Type B pancreatic cell (in vitro differentiated cells): ENCODE measurements at regions not wholly inside any gene's neighbourhood (a gene's known extent, or its start where the extent isn't known, plus 50 kb on each side); places are given as distances from the start of the nearest gene placed in this dataset.

Experiments
- DNase-seq: peaks from one replicate; pipeline ENCODE4 v3.0.0; 2021; ENCODE audit warnings: mixed read lengths; ENCODE audit not compliant: unreplicated experiment; ENCODE audit errors: extremely low spot score
- H3K27ac Mint-ChIP-seq: 2 replicates; pipeline ENCODE4 v1.8.0; 2021; ENCODE audit warnings: mild to moderate bottlenecking, mixed read lengths
- H3K27me3 Mint-ChIP-seq: 2 replicates; pipeline ENCODE4 v1.8.0; 2021; ENCODE audit warnings: mixed read lengths
- H3K36me3 Mint-ChIP-seq: 2 replicates; pipeline ENCODE4 v1.8.0; 2021; ENCODE audit warnings: mixed read lengths
- H3K4me1 Mint-ChIP-seq: one replicate; pipeline ENCODE4 v1.8.0; 2021; ENCODE audit warnings: mixed read lengths; ENCODE audit not compliant: unreplicated experiment
- H3K4me3 Mint-ChIP-seq: 2 replicates; pipeline ENCODE4 v1.8.0; 2021; ENCODE audit warnings: mild to moderate bottlenecking, mixed read lengths
- H3K9me3 Mint-ChIP-seq: 2 replicates; pipeline ENCODE4 v1.8.0; 2021; ENCODE audit warnings: mixed read lengths
- TF ChIP-seq, protein P1 (sequence below): fragments of 200-600 bp; sonication (generic); conservative IDR thresholded peaks from 2 replicates; pipeline ENCODE4 v1.5.0; 2021; ENCODE audit warnings: antibody characterized with exemption, mild to moderate bottlenecking

- H3K4me3 Mint-ChIP-seq = no peak overlapping the region
- no peak overlapping the region for H3K27ac Mint-ChIP-seq
- DNase-seq = no peak
- TF ChIP-seq, protein P1, sequence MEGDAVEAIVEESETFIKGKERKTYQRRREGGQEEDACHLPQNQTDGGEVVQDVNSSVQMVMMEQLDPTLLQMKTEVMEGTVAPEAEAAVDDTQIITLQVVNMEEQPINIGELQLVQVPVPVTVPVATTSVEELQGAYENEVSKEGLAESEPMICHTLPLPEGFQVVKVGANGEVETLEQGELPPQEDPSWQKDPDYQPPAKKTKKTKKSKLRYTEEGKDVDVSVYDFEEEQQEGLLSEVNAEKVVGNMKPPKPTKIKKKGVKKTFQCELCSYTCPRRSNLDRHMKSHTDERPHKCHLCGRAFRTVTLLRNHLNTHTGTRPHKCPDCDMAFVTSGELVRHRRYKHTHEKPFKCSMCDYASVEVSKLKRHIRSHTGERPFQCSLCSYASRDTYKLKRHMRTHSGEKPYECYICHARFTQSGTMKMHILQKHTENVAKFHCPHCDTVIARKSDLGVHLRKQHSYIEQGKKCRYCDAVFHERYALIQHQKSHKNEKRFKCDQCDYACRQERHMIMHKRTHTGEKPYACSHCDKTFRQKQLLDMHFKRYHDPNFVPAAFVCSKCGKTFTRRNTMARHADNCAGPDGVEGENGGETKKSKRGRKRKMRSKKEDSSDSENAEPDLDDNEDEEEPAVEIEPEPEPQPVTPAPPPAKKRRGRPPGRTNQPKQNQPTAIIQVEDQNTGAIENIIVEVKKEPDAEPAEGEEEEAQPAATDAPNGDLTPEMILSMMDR = no peak
- no peaks in the 10 kb centered on the region for H3K36me3 Mint-ChIP-seq
- no peaks in the 10 kb centered on the region for H3K4me1 Mint-ChIP-seq
- no peaks in the 10 kb centered on the region for H3K9me3 Mint-ChIP-seq
- no peaks in the 10 kb centered on the region for H3K27me3 Mint-ChIP-seq
These were observed 741.1 kb downstream of the CDH11 start for GRCh38 chr16:64380751-64381150.

- H3K4me1 Mint-ChIP-seq = peaks cover 5% of the 10 kb centered on the region
- H3K27ac Mint-ChIP-seq = no peak overlapping the region
- DNase-seq = no peak
- H3K27me3 Mint-ChIP-seq = no peaks in the 10 kb centered on the region
- TF ChIP-seq, protein P1 = no peak
- H3K9me3 Mint-ChIP-seq = no peaks in the 10 kb centered on the region
- no peak overlapping the region for H3K4me3 Mint-ChIP-seq
- no peaks in the 10 kb centered on the region for H3K36me3 Mint-ChIP-seq
These were observed 746.4 kb downstream of the CDH11 start for GRCh38 chr16:64375391-64375980.

DNA sequence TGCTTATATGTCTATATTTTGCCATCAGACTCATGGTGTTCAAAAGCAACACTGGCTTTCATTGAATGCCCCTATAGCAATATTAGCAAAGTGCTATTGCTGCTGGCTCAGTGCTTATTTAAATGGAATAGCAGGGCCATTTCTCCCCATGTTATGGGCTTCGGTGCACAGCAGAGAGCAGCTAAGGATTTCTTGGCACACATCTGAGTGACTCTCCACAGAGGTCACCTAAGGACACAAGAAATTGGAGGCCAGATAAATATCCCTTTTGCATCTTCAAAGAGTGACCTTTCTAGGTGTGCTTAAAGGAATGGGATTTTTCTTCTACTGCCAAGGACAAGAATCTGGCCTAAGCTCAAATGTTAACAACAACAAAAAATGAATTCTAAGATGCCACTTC, 751.8 kb downstream of the CDH11 start:
- Mint-ChIP-seq H3K27me3 (no peaks in the 10 kb centered on the region), H3K27ac (no peak overlapping the region), H3K4me1 (peaks cover 9% of the 10 kb centered on the region), H3K9me3 (no peaks in the 10 kb centered on the region), H3K36me3 (no peaks in the 10 kb centered on the region), H3K4me3 (no peak overlapping the region)
- DNase-seq = no peak
- TF ChIP-seq, protein P1 = no peak

DNA sequence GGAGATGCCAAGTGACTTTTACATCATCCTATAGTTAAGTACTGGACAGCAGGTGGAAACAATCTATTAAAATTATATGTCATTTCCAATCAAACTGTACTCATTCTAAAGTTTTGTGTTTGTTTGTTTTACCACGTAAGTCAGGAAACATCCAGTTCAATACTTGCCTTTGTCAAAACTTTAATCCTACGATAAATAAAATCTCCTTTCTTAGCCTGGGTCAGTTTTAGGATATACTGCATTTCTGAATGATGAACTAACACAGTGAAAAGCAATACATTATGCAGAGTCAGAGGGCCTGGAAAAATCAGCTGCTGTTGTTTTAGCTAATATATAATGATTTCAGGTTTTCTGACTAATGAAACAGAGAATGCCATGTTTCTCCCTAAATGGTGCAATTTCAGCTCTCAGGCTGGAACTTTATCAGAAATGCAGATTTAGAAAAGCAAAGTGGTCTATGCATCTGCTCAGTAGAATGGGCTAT, 756.4 kb downstream of the CDH11 start:
- Mint-ChIP-seq H3K4me3 (no peak overlapping the region), H3K4me1 (peaks cover 22% of the 10 kb centered on the region), H3K27ac (no peak overlapping the region), H3K36me3 (no peaks in the 10 kb centered on the region), H3K9me3 (no peaks in the 10 kb centered on the region), H3K27me3 (no peaks in the 10 kb centered on the region)
- TF ChIP-seq, protein P1 = no peak
- DNase-seq = no peak

DNA sequence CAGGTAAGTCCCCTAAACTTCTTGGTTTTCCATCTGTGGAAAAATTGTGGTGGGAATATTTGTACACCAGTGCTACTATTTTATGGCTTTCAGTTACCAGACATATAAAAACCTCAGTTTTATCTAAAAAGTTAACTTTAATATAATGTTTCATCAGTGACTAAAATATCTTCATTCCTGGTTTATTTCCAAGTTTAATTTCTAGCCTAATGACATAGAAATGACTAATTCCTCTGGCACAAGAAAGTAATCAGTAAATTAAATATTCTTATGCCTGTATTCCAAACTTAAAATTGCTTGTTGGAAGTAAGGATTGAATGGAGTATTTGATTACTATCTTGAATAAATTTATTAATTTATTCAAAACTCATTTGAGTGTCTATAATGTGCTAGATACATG, 757.0 kb downstream of the CDH11 start:
- no peak for DNase-seq
- Mint-ChIP-seq H3K36me3 (no peaks in the 10 kb centered on the region), H3K27ac (no peak overlapping the region), H3K9me3 (no peaks in the 10 kb centered on the region), H3K4me3 (no peak overlapping the region), H3K4me1 (peaks cover 17% of the 10 kb centered on the region), H3K27me3 (no peaks in the 10 kb centered on the region)
- TF ChIP-seq, protein P1 = no peak

- Mint-ChIP-seq H3K27me3 (no peaks in the 10 kb centered on the region), H3K4me1 (peaks cover 17% of the 10 kb centered on the region), H3K9me3 (no peaks in the 10 kb centered on the region), H3K27ac (no peak overlapping the region), H3K4me3 (no peak overlapping the region), H3K36me3 (no peaks in the 10 kb centered on the region)
- TF ChIP-seq, protein P1 = no peak
- DNase-seq = no peak
These were observed 757.4 kb downstream of the CDH11 start for GRCh38 chr16:64364416-64364815.
